HK-2 (cell line): ENCODE measurements at regions not wholly inside any gene's neighbourhood (a gene's known extent, or its start where the extent isn't known, plus 50 kb on each side); places are given as distances from the start of the nearest gene placed in this dataset.
A peak's percentile ranks its signal among the peaks of the same experiment; 100 is the strongest.

Experiments used
- DNase-seq: peaks from one replicate; pipeline ENCODE4 v3.0.0-alpha.2; 2018; ENCODE audit not compliant: unreplicated experiment

GRCh38 chr22:27139935-27140511, 482.6 kb downstream of the MIAT start:
- peak; percentile 32 for DNase-seq

GRCh38 chr22:27142286-27142685, 484.9 kb downstream of the MIAT start:
- DNase-seq: no peak

- no peak for DNase-seq
These were observed 486.9 kb downstream of the MIAT start for GRCh38 chr22:27144321-27144720.

GRCh38 chr22:27146866-27147633, 489.7 kb downstream of the MIAT start:
- no peak for DNase-seq

- DNase-seq: no peak
These were observed 490.7 kb downstream of the MIAT start for GRCh38 chr22:27148055-27148454.

- no peak for DNase-seq
These were observed 491.6 kb downstream of the MIAT start for GRCh38 chr22:27148886-27149470.

- DNase-seq: no peak
These were observed 492.6 kb downstream of the MIAT start for GRCh38 chr22:27149921-27150543.

- no peak for DNase-seq
These were observed 493.2 kb downstream of the MIAT start for GRCh38 chr22:27150544-27150941.

- DNase-seq: no peak
These were observed 494.0 kb downstream of the MIAT start for GRCh38 chr22:27151407-27151806.

- DNase-seq: no peak
These were observed 494.6 kb downstream of the MIAT start for GRCh38 chr22:27152033-27152432.

- no peak for DNase-seq
These were observed 495.5 kb downstream of the MIAT start for GRCh38 chr22:27152883-27153282.

GRCh38 chr22:27153386-27153785, 496.0 kb downstream of the MIAT start:
- no peak for DNase-seq

GRCh38 chr22:27154717-27155116, 497.3 kb downstream of the MIAT start:
- no peak for DNase-seq

GRCh38 chr22:27156821-27157489, 499.6 kb downstream of the MIAT start:
- DNase-seq: no peak

- DNase-seq: no peak
These were observed 500.4 kb downstream of the MIAT start for GRCh38 chr22:27157666-27158370.

- DNase-seq: no peak
These were observed 501.6 kb downstream of the MIAT start for GRCh38 chr22:27159016-27159415.

- DNase-seq: no peak
These were observed 502.4 kb downstream of the MIAT start for GRCh38 chr22:27159716-27160295.

- no peak for DNase-seq
These were observed 506.1 kb downstream of the MIAT start for GRCh38 chr22:27163162-27164137.

- DNase-seq: no peak
These were observed 507.6 kb downstream of the MIAT start for GRCh38 chr22:27164781-27165503.
